C1 segment of cervical spinal cord (tissue), 14 donors: ENCODE measurements at regions not wholly inside any gene's neighbourhood (a gene's known extent, or its start where the extent isn't known, plus 50 kb on each side); places are given as distances from the start of the nearest gene placed in this dataset.
"Not testable (repeated sequence)": the region's sequence is repeated elsewhere in the genome, so short reads cannot be mapped to it uniquely, and the experiment has no call there.

Experiments used
- DNase-seq, 14 donors: peaks; one replicate each; lab custom pipeline; 2025; lab: John Stamatoyannopoulos, UW

- DNase-seq: no peak
Observed at GRCh38 chr2:234409590-234409989, 87.3 kb downstream of the ARL4C start.

GRCh38 chr2:234406085-234406484, 90.8 kb downstream of the ARL4C start:
- no peak for DNase-seq

GRCh38 chr2:234405462-234405861, 91.4 kb downstream of the ARL4C start:
- no peak for DNase-seq

- DNase-seq: no peak
Observed at GRCh38 chr2:234404957-234405356, 91.9 kb downstream of the ARL4C start.

GRCh38 chr2:234403751-234404150, 93.1 kb downstream of the ARL4C start:
- no peak for DNase-seq

- DNase-seq: no peak
Observed at GRCh38 chr2:234403074-234403473, 93.8 kb downstream of the ARL4C start.

GRCh38 chr2:234401426-234401825, 95.5 kb downstream of the ARL4C start:
- no peak for DNase-seq

GRCh38 chr2:234399451-234400246, 97.2 kb downstream of the ARL4C start:
- DNase-seq: no peak

- DNase-seq: no peak
Observed at GRCh38 chr2:234398531-234398930, 98.3 kb downstream of the ARL4C start.

- peak in 1 of 14 donors; percentile 19 for DNase-seq
Observed at GRCh38 chr2:234395891-234396420, 100.9 kb downstream of the ARL4C start.

GRCh38 chr2:234394450-234394849, 102.4 kb downstream of the ARL4C start:
- DNase-seq: no peak

- DNase-seq: no peak
Observed at GRCh38 chr2:234393354-234393753, 103.5 kb downstream of the ARL4C start.

GRCh38 chr2:234392041-234392615, 104.8 kb downstream of the ARL4C start:
- no peak for DNase-seq

GRCh38 chr2:234391625-234392024, 105.3 kb downstream of the ARL4C start:
- DNase-seq: no peak

GRCh38 chr2:234389661-234390060, 107.2 kb downstream of the ARL4C start:
- not testable (repeated sequence) for DNase-seq

- no peak for DNase-seq
Observed at GRCh38 chr2:234388591-234388990, 108.3 kb downstream of the ARL4C start.

GRCh38 chr2:234386971-234387370, 109.9 kb downstream of the ARL4C start:
- no peak for DNase-seq

- DNase-seq: no peak
Observed at GRCh38 chr2:234382131-234382530, 114.8 kb downstream of the ARL4C start.

- DNase-seq: not testable (repeated sequence)
Observed at GRCh38 chr2:234378958-234379357, 117.9 kb downstream of the ARL4C start.

GRCh38 chr2:234378440-234378839, 118.4 kb downstream of the ARL4C start:
- no peak for DNase-seq

GRCh38 chr2:234377761-234378391, 119.0 kb downstream of the ARL4C start:
- DNase-seq: no peak

- DNase-seq: no peak
Observed at GRCh38 chr2:234376229-234376628, 120.7 kb downstream of the ARL4C start.
